GM10266 (cell line): ENCODE measurements at regions not wholly inside any gene's neighbourhood (a gene's known extent, or its start where the extent isn't known, plus 50 kb on each side); places are given as distances from the start of the nearest gene placed in this dataset.

Source experiments
- DNase-seq: peaks from one replicate; pipeline ENCODE4 v3.0.0; 2012; ENCODE audit errors: extremely low spot score
- CTCF ChIP-seq: IDR thresholded peaks from 2 replicates; pipeline ENCODE4 v1.5.1; 2012; ENCODE audit warnings: mild to moderate bottlenecking, low read depth; ENCODE audit not compliant: control insufficient read depth, insufficient read depth; ENCODE audit errors: missing control alignments

- TF ChIP-seq CTCF: no peak
- DNase-seq: no peak
Measured at GRCh38 chr1:209367061-209367772, 216.3 kb upstream of the CAMK1G start.

DNA sequence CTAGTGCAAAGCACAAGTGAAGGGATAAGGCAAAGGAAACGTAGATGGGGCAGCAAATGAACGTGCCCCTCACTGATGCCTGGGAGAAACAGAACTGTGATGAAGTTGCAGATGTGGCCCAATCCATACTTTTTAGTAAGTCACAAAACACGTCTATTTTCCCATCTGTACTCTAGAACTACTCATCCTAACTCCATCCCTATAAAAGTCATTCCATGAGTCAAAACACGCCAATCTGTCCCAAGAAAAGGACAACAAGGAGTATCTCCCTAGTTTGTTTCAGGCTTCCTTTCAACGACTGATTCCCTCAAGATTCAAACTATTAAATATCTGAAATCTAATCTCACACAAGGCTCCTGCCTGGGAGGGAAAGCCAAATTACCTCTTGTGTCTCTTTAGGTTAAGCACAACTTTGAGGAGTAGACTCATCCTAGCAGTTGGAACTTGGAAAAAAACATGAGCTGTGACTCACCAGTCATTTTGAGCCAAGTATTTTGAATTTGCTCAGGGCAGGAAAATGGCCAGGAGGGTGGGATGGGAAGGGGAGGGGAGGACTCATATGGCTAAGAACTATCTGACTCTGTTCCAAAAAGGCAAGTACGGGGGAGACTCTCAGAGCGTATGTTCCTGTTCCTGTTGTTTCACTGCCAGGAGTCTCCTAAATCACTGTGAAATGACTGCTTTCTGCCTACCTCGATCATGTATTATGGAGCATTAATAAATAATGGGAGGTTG lies 214.5 kb upstream of the CAMK1G start:
- DNase-seq: no peak

GRCh38 chr1:209370241-209370995 lies 213.1 kb upstream of the CAMK1G start:
- DNase-seq: no peak

More for the DNA sequence above, 214.5 kb upstream of the CAMK1G start:
- TF ChIP-seq CTCF: no peak

GRCh38 chr1:209375097-209375496 lies 208.4 kb upstream of the CAMK1G start:
- TF ChIP-seq CTCF: no peak
- no peak for DNase-seq

More at GRCh38 chr1:209370241-209370995, 213.1 kb upstream of the CAMK1G start:
- no peak for TF ChIP-seq CTCF

DNA sequence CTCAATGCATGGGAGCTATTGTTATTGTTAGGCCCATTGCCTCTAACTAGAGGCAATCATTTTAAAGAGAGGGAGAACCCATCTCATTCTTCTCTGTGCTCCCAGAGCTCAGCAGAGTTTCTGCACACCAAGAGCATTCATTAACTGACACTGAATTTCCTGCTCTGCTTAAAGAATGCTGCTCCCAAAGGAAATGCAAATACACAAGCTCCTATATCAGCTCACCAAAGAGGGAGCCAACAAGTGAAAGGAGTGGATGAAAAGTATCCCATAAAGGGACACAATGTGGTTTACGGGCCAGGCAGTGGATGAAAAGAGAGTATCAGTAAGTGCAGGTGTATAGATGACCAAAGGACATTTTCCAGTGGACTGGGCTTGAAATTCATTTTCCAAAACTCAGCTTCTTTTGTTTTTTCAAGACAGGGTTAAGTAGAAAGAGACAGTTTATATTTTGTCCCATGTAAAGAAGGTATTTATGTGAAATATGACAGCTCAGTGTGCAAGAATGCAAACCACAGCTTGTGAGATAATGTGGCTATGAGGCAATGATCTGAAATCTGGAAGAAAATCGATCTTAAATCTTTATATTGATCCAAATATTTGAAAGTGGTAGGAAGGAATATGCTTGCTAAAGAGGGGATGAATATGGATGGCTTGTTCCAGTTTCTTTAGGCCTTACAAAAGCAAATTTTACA lies 207.7 kb upstream of the CAMK1G start:
- no peak for DNase-seq

GRCh38 chr1:209376774-209377173 lies 206.7 kb upstream of the CAMK1G start:
- DNase-seq: no peak
- no peak for TF ChIP-seq CTCF

More for the DNA sequence above, 207.7 kb upstream of the CAMK1G start:
- no peak for TF ChIP-seq CTCF
